ENCODE measurements at regions not wholly inside any gene's neighbourhood (a gene's known extent, or its start where the extent isn't known, plus 50 kb on each side); places are given as distances from the start of the nearest gene placed in this dataset.

- no peak for DNase-seq
Observed at GRCh38 chr16:52805559-52806168, 247.0 kb downstream of the CHD9NB start.

GRCh38 chr16:52800432-52800831 lies 252.3 kb downstream of the CHD9NB start:
- DNase-seq: no peak

GRCh38 chr16:52799149-52799548 lies 252.2 kb upstream of the TOX3 start:
- DNase-seq: no peak

GRCh38 chr16:52787709-52788108 lies 240.8 kb upstream of the TOX3 start:
- no peak for DNase-seq

- DNase-seq: no peak
Observed at GRCh38 chr16:52786091-52786490, 239.1 kb upstream of the TOX3 start.

GRCh38 chr16:52785653-52786052 lies 238.7 kb upstream of the TOX3 start:
- DNase-seq: no peak

GRCh38 chr16:52783616-52784015 lies 236.7 kb upstream of the TOX3 start:
- DNase-seq: no peak

GRCh38 chr16:52781005-52781630 lies 234.2 kb upstream of the TOX3 start:
- DNase-seq: no peak

- DNase-seq: no peak
Observed at GRCh38 chr16:52773026-52773425, 226.1 kb upstream of the TOX3 start.

- no peak for DNase-seq
Observed at GRCh38 chr16:52770828-52771227, 223.9 kb upstream of the TOX3 start.

- no peak for DNase-seq
Observed at GRCh38 chr16:52758473-52758855, 211.5 kb upstream of the TOX3 start.

- peak in 5 of 56 donors; percentile 1 to 17 (median 2) for DNase-seq
Observed at GRCh38 chr16:52757746-52758472, 211.0 kb upstream of the TOX3 start.

- no peak for DNase-seq
Observed at GRCh38 chr16:52756812-52757517, 210.0 kb upstream of the TOX3 start.

GRCh38 chr16:52755396-52755795 lies 208.5 kb upstream of the TOX3 start:
- DNase-seq: no peak

- DNase-seq: no peak
Observed at GRCh38 chr16:52751035-52751434, 204.1 kb upstream of the TOX3 start.

GRCh38 chr16:52748741-52749140 lies 201.8 kb upstream of the TOX3 start:
- DNase-seq: no peak

GRCh38 chr16:52747088-52747595 lies 200.2 kb upstream of the TOX3 start:
- no peak for DNase-seq

- no peak for DNase-seq
Observed at GRCh38 chr16:52743707-52744106, 196.8 kb upstream of the TOX3 start.

GRCh38 chr16:52742608-52743170 lies 195.7 kb upstream of the TOX3 start:
- DNase-seq: no peak

- no peak for DNase-seq
Observed at GRCh38 chr16:52742052-52742451, 195.1 kb upstream of the TOX3 start.

GRCh38 chr16:52741351-52741750 lies 194.4 kb upstream of the TOX3 start:
- DNase-seq: no peak

GRCh38 chr16:52740766-52741165 lies 193.8 kb upstream of the TOX3 start:
- DNase-seq: no peak

Measured in amygdala (tissue), 56 donors.